AG20443 (cell line): ENCODE measurements at regions not wholly inside any gene's neighbourhood (a gene's known extent, or its start where the extent isn't known, plus 50 kb on each side); places are given as distances from the start of the nearest gene placed in this dataset.

Source experiments
- DNase-seq: peaks from one replicate; pipeline ENCODE4 v3.0.0; 2012; ENCODE audit warnings: low spot score, mixed read lengths

- peak; percentile 90 for DNase-seq
These were observed 116.5 kb upstream of the NAV2 start for GRCh38 chr11:19595840-19596751.

GRCh38 chr11:19595499-19595839, 117.2 kb upstream of the NAV2 start:
- DNase-seq: no peak

- DNase-seq: no peak
These were observed 118.3 kb upstream of the NAV2 start for GRCh38 chr11:19594326-19594725.

GRCh38 chr11:19592842-19593241, 119.8 kb upstream of the NAV2 start:
- no peak for DNase-seq

- DNase-seq: no peak
These were observed 122.9 kb upstream of the NAV2 start for GRCh38 chr11:19589567-19590260.

DNA sequence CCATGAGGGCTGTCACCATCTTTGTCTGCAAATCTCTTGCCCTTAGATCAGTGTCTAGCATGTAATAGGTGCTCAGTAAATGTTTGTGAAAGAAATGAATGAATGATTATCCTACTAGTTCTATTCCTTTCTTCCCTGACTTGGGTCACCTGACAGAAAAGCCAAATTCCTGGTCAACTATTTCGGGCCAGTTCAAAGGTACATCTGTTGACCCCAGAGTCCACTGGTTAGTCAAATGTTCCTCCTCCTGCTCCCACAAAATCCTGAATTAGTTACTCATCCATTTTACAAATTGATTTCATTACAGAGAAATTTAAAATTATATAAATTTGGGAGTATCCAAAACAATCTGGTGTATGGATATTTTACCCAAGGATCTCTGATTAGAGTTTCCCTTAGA, 124.7 kb upstream of the NAV2 start:
- no peak for DNase-seq

DNA sequence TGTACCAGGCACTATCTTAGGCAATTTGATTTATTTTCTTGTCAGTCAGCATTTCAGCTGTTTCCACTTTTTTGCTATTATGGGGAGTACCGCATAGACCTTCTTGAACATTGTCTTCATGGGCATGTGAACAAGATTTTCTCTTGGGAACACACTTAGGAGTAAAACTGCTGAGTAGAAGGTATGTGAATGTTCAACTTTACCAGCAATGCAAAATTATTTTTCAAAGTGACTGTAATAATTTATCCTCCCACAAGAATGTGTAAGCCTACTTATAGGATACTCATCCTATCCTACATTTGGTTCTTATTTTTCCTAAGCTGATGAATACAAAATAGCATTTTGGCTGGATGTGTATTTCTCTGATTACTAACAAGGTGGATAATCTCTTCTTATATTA, 132.0 kb upstream of the NAV2 start:
- no peak for DNase-seq

DNA sequence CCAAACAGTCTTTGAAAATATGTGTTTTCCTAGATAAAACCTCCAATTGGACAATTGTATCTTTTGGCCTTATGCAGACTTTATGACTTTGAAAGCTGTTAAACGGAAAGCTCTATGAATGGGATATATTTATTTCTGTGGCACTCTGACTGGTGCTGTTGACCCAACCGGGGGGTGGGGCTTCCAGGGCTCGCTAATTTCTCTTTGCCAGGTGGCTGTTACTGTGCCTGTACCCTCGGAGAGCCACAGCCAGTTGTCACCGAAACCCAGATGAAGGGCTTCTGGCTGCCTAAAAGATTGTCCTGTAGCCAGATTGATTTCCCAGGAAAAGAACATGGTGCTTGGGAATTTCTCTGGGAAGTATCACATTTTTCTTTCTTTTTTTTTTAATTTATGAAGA, 132.7 kb upstream of the NAV2 start:
- no peak for DNase-seq

DNA sequence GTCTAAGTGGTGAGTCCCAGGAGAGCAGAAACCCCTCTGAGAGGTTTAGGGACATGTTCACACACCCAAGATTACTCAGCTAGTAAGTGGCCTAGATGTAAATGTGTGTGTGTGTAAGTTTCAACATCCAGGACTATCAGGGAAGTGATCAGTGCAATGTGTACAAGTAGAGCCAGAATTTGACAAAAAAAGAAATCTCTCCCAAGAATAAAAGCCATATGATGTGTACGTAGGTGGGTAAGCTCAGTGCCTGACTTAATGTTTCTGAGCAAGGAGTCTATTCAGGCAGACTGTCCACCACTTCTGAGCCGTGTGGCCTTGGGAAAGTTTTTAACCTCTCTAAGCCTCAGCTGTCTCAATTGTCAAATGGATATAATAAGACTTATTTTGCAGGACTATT, 133.8 kb upstream of the NAV2 start:
- DNase-seq: no peak

DNA sequence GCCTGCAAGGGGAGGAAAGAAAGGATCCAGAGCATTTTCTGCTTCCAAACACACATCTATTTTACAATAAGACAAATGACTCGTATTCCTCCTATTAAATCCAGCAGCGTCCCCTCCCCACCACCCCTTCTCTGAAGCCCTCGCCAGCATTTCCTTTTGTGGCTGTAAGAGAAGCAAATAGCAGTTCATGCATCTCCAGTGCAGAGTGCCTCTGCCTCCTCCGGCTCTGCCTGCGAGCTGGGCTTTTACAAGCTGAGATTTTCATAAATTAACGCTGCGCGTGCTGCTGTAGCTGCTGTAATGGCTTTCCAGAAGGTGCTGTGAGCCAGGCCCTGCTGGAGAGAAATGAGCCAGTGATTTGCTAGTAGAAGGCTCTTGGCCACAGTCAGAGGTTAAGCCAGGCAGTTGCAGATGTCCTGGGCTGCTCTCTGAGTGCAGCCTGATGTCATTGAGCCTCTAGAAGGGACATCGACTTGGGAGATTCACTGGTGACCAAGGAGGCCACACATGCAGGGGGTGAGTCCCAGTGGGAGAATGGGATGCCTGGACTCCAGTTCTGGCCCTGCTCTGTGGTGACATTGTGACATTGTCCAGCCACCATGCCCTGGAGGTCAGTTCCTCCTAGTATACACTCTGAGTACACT, 134.5 kb upstream of the NAV2 start:
- DNase-seq: peak; percentile 64

DNA sequence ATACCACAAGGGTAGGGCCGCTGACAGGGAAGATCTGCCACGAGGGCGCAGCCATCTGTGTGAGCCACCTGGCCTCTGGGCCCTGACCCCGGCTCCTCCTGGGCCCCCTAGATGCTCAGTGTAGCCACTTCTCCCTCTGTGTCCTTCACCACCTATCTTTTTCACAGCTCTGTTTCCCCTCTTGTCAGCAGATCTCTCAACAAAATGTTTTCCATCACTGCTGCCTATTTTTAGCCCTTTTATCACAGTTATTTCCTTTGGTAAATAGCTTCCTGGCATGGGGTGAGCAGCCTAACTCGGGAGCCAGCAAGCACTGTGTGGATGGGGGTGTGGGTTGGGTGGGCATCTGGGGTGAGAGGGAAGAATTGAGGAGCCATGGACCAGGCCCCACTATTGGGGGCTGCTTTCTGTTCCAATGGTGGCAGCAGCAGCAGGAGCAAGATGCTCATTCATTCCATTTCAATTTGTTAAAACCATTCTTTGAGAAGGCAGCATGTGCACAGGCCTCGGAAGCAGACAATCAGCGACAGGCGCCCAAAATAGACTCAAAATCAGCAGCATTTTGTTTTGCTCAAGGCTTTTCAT, 135.2 kb upstream of the NAV2 start:
- peak; percentile 15 for DNase-seq

GRCh38 chr11:19576903-19577302, 135.7 kb upstream of the NAV2 start:
- no peak for DNase-seq

DNA sequence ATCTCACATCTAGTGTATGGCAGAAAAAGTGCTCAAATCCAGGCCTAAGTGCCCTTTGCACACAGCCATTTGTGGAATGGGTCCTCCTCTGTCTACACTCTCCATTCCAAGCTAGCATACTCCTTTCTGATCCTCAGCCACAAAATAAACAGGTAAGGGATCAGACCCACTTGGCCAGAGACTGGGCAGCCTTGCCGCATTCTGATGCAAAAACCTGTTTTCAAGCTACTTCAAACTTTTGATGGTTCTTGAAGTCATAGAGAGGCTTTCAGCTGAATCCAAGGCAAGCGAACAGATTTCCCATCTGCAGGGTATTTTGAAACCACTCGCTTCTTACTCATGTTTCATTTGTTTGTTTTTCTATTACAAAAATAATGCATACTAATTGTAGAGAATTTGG, 136.6 kb upstream of the NAV2 start:
- no peak for DNase-seq

DNA sequence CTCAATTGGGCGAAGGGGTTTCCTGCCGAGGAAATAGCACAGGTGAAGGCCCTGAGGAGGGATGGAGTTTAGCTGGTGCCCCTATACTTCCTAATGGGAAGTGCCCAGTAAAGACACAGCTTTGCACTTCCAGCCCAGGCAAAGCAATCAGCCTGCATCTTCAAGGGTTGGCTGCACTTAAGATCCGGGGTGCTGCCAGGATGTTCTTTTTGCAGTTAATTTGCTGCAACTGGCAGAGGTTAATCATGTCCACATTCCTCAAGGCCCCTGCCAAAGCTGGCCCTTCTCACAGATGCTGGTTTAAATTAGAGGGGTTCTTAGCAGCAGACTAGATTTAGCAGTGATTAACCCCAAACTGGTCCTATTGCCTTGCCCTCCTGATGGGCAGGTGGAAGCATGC, 137.7 kb upstream of the NAV2 start:
- DNase-seq: no peak

- DNase-seq: no peak
These were observed 139.0 kb upstream of the NAV2 start for GRCh38 chr11:19573666-19574065.

- no peak for DNase-seq
These were observed 140.7 kb upstream of the NAV2 start for GRCh38 chr11:19571906-19572305.

- no peak for DNase-seq
These were observed 141.7 kb upstream of the NAV2 start for GRCh38 chr11:19570889-19571288.

DNA sequence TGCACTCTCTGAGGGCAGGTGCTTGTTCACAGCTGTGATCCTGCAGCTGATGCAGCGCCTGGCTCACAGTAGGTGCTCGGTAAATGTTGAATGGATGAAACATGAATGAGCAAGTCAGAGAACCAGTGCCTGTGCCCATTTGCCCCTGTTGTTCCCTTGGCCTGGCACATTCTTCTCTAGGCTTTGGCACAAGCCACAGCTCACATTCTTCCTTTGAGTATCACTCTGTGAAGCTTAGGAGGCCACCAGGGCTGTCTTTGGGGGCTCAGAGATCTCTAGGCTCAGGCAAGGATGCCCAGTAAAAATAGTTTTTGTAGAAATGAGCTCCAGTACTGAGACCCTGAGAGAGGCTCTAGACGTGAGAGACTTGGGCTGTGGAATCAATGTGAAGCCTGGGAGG, 144.6 kb upstream of the NAV2 start:
- no peak for DNase-seq

- DNase-seq: no peak
These were observed 145.9 kb upstream of the NAV2 start for GRCh38 chr11:19566583-19567379.

DNA sequence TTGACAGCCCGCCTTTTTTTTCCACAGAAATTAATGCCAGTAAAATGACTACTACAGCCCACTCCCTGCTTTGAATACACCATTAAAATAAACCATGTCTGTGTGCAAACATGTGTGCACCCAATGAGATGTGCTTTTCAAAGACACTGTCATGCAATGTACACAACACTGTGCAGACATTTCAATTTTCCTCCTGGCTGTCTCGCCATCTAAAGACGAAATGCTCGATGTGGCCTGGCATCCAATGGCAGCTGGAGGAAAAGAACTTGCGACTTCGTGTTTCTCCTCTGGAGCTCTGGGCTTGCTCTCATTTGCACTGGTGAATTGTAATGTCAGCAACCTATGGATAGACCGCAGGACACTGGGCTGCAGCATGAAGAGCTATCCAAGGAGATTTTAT, 147.0 kb upstream of the NAV2 start:
- DNase-seq: no peak

DNA sequence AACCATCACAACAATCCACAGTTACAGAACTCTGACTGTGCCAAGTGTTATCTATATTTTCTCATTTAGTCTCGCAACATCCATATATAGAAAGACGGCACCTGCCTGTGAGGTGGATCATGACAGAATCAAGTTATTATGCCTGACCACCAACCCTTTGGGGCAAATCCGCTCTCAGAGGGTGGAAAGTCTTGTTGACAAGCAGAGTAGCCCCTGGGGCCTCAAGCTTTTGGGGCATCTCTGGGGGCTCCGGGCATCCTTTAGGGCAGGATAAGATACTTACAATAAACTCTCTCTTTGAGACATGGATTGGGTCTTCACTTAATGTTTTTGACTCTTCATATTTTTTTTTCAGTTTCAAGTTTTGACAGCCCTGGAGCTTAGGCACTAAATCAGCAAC, 150.5 kb upstream of the NAV2 start:
- no peak for DNase-seq

DNA sequence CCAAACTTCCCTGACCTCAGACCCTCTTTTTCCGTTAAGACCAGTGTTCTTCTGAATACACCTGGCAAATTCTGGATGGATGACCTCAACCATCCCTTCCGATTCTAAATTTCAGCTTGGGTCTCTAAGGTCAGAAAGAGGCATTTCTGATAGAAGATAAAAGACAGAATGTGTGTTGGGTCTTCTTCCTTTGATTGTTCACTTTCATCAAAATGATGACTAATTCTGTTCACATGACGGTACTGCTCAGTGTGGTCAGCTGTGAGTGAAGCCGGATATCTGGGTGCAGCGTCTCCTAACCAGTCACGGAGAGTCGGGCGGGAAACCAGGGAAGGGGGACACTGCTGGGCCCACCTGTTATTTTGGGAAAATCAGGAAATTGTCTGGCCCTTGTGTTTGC, 151.6 kb upstream of the NAV2 start:
- DNase-seq: no peak
